ENCODE measurements at regions not wholly inside any gene's neighbourhood (a gene's known extent, or its start where the extent isn't known, plus 50 kb on each side); places are given as distances from the start of the nearest gene placed in this dataset.

GRCh38 chr5:68407311-68408239 is 192.0 kb downstream of the PIK3R1 start:
- TF ChIP-seq, protein P1, sequence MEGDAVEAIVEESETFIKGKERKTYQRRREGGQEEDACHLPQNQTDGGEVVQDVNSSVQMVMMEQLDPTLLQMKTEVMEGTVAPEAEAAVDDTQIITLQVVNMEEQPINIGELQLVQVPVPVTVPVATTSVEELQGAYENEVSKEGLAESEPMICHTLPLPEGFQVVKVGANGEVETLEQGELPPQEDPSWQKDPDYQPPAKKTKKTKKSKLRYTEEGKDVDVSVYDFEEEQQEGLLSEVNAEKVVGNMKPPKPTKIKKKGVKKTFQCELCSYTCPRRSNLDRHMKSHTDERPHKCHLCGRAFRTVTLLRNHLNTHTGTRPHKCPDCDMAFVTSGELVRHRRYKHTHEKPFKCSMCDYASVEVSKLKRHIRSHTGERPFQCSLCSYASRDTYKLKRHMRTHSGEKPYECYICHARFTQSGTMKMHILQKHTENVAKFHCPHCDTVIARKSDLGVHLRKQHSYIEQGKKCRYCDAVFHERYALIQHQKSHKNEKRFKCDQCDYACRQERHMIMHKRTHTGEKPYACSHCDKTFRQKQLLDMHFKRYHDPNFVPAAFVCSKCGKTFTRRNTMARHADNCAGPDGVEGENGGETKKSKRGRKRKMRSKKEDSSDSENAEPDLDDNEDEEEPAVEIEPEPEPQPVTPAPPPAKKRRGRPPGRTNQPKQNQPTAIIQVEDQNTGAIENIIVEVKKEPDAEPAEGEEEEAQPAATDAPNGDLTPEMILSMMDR (conservative IDR thresholded peaks at IDR 0.05): no peak
- TF ChIP-seq ZFX (IDR thresholded peaks at IDR 0.05): no peak
